ENCODE measurements at regions not wholly inside any gene's neighbourhood (a gene's known extent, or its start where the extent isn't known, plus 50 kb on each side); places are given as distances from the start of the nearest gene placed in this dataset.

- Histone ChIP-seq H3K27me3 (replicated peaks; ENCODE audit: control insufficient read depth, insufficient read depth, low read length) (no peaks in the 10 kb centered on the region), H3K9me3 (ENCODE audit: control insufficient read depth, low read length) (no peaks in the 10 kb centered on the region), H3K4me3 (ENCODE audit: low read length) (no peak overlapping the region), H3K36me3 (ENCODE audit: control insufficient read depth, insufficient read depth, low read length, severe bottlenecking) (no peaks in the 10 kb centered on the region), H3K9ac (ENCODE audit: low read length) (no peak overlapping the region), H3K4me1 (ENCODE audit: control insufficient read depth, insufficient read depth, low read length) (no peaks in the 10 kb centered on the region)
- no peak for DNase-seq (ENCODE audit: low read depth)
Observed at GRCh38 chr11:33521384-33521783, 179.2 kb downstream of the C11orf91 start.

- Histone ChIP-seq H3K4me1 (ENCODE audit: control insufficient read depth, insufficient read depth, low read length) (peaks cover 3% of the 10 kb centered on the region), H3K36me3 (ENCODE audit: control insufficient read depth, insufficient read depth, low read length, severe bottlenecking) (no peaks in the 10 kb centered on the region), H3K9ac (ENCODE audit: low read length) (no peak overlapping the region), H3K4me3 (ENCODE audit: low read length) (no peak overlapping the region), H3K27me3 (replicated peaks; ENCODE audit: control insufficient read depth, insufficient read depth, low read length) (no peaks in the 10 kb centered on the region), H3K9me3 (ENCODE audit: control insufficient read depth, low read length) (no peaks in the 10 kb centered on the region)
- DNase-seq (ENCODE audit: low read depth), result no peak
Observed at GRCh38 chr11:33520112-33520511, 180.5 kb downstream of the C11orf91 start.

GRCh38 chr11:33515347-33515746 is 185.3 kb downstream of the C11orf91 start:
- Histone ChIP-seq H3K9ac (ENCODE audit: low read length) (no peak overlapping the region), H3K27me3 (replicated peaks; ENCODE audit: control insufficient read depth, insufficient read depth, low read length) (no peaks in the 10 kb centered on the region), H3K4me3 (ENCODE audit: low read length) (no peak overlapping the region), H3K36me3 (ENCODE audit: control insufficient read depth, insufficient read depth, low read length, severe bottlenecking) (no peaks in the 10 kb centered on the region), H3K4me1 (ENCODE audit: control insufficient read depth, insufficient read depth, low read length) (peaks cover 3% of the 10 kb centered on the region), H3K9me3 (ENCODE audit: control insufficient read depth, low read length) (no peaks in the 10 kb centered on the region)
- no peak for DNase-seq (ENCODE audit: low read depth)

GRCh38 chr11:33514079-33514925 is 186.3 kb downstream of the C11orf91 start:
- H3K36me3 ChIP-seq (ENCODE audit: control insufficient read depth, insufficient read depth, low read length, severe bottlenecking), result no peaks in the 10 kb centered on the region
- no peak overlapping the region for H3K4me3 ChIP-seq (ENCODE audit: low read length)
- peaks cover 3% of the 10 kb centered on the region for H3K4me1 ChIP-seq (ENCODE audit: control insufficient read depth, insufficient read depth, low read length)
- H3K9ac ChIP-seq (ENCODE audit: low read length), result no peak overlapping the region
- no peaks in the 10 kb centered on the region for H3K9me3 ChIP-seq (ENCODE audit: control insufficient read depth, low read length)
- no peaks in the 10 kb centered on the region for H3K27me3 ChIP-seq (replicated peaks; ENCODE audit: control insufficient read depth, insufficient read depth, low read length)
- no peak for DNase-seq (ENCODE audit: low read depth)

- H3K36me3 ChIP-seq (ENCODE audit: control insufficient read depth, insufficient read depth, low read length, severe bottlenecking), result no peaks in the 10 kb centered on the region
Observed at GRCh38 chr11:33509632-33510031, 191.0 kb downstream of the C11orf91 start.

GRCh38 chr11:33507967-33508366 is 192.7 kb downstream of the C11orf91 start:
- H3K9me3 ChIP-seq (ENCODE audit: control insufficient read depth, low read length), result no peaks in the 10 kb centered on the region
- H3K9ac ChIP-seq (ENCODE audit: low read length), result no peak overlapping the region
- DNase-seq (ENCODE audit: low read depth), result peak; percentile 51
- no peaks in the 10 kb centered on the region for H3K36me3 ChIP-seq (ENCODE audit: control insufficient read depth, insufficient read depth, low read length, severe bottlenecking)
- no peak overlapping the region for H3K4me3 ChIP-seq (ENCODE audit: low read length)
- H3K27me3 ChIP-seq (replicated peaks; ENCODE audit: control insufficient read depth, insufficient read depth, low read length), result no peaks in the 10 kb centered on the region
- H3K4me1 ChIP-seq (ENCODE audit: control insufficient read depth, insufficient read depth, low read length), result no peaks in the 10 kb centered on the region

More at GRCh38 chr11:33509632-33510031, 191.0 kb downstream of the C11orf91 start:
- Histone ChIP-seq H3K9me3 (ENCODE audit: control insufficient read depth, low read length) (no peaks in the 10 kb centered on the region), H3K4me1 (ENCODE audit: control insufficient read depth, insufficient read depth, low read length) (no peaks in the 10 kb centered on the region), H3K27me3 (replicated peaks; ENCODE audit: control insufficient read depth, insufficient read depth, low read length) (no peaks in the 10 kb centered on the region), H3K4me3 (ENCODE audit: low read length) (no peak overlapping the region), H3K9ac (ENCODE audit: low read length) (no peak overlapping the region)
- no peak for DNase-seq (ENCODE audit: low read depth)

GRCh38 chr11:33507356-33507755 is 193.3 kb downstream of the C11orf91 start:
- H3K9ac ChIP-seq (ENCODE audit: low read length), result no peak overlapping the region
- DNase-seq (ENCODE audit: low read depth), result no peak
- no peaks in the 10 kb centered on the region for H3K36me3 ChIP-seq (ENCODE audit: control insufficient read depth, insufficient read depth, low read length, severe bottlenecking)
- no peak overlapping the region for H3K4me3 ChIP-seq (ENCODE audit: low read length)
- H3K9me3 ChIP-seq (ENCODE audit: control insufficient read depth, low read length), result no peaks in the 10 kb centered on the region
- H3K4me1 ChIP-seq (ENCODE audit: control insufficient read depth, insufficient read depth, low read length), result no peaks in the 10 kb centered on the region
- no peaks in the 10 kb centered on the region for H3K27me3 ChIP-seq (replicated peaks; ENCODE audit: control insufficient read depth, insufficient read depth, low read length)

- no peak for DNase-seq (ENCODE audit: low read depth)
- H3K27me3 ChIP-seq (replicated peaks; ENCODE audit: control insufficient read depth, insufficient read depth, low read length), result no peaks in the 10 kb centered on the region
- H3K36me3 ChIP-seq (ENCODE audit: control insufficient read depth, insufficient read depth, low read length, severe bottlenecking), result no peaks in the 10 kb centered on the region
- no peaks in the 10 kb centered on the region for H3K9me3 ChIP-seq (ENCODE audit: control insufficient read depth, low read length)
- H3K9ac ChIP-seq (ENCODE audit: low read length), result no peak overlapping the region
- peaks cover 3% of the 10 kb centered on the region for H3K4me1 ChIP-seq (ENCODE audit: control insufficient read depth, insufficient read depth, low read length)
- H3K4me3 ChIP-seq (ENCODE audit: low read length), result no peak overlapping the region
Observed at GRCh38 chr11:33505093-33505492, 195.5 kb downstream of the C11orf91 start.

- no peaks in the 10 kb centered on the region for H3K9me3 ChIP-seq (ENCODE audit: control insufficient read depth, low read length)
- no peak overlapping the region for H3K9ac ChIP-seq (ENCODE audit: low read length)
- H3K4me3 ChIP-seq (ENCODE audit: low read length), result no peak overlapping the region
- H3K4me1 ChIP-seq (ENCODE audit: control insufficient read depth, insufficient read depth, low read length), result peaks cover 5% of the 10 kb centered on the region
- no peaks in the 10 kb centered on the region for H3K27me3 ChIP-seq (replicated peaks; ENCODE audit: control insufficient read depth, insufficient read depth, low read length)
- no peaks in the 10 kb centered on the region for H3K36me3 ChIP-seq (ENCODE audit: control insufficient read depth, insufficient read depth, low read length, severe bottlenecking)
- DNase-seq (ENCODE audit: low read depth), result peak; percentile 71
Observed at GRCh38 chr11:33500861-33501479, 199.7 kb downstream of the C11orf91 start.

- Histone ChIP-seq H3K4me3 (ENCODE audit: low read length) (no peak overlapping the region), H3K9ac (ENCODE audit: low read length) (no peak overlapping the region), H3K9me3 (ENCODE audit: control insufficient read depth, low read length) (no peaks in the 10 kb centered on the region), H3K27me3 (replicated peaks; ENCODE audit: control insufficient read depth, insufficient read depth, low read length) (no peaks in the 10 kb centered on the region), H3K4me1 (ENCODE audit: control insufficient read depth, insufficient read depth, low read length) (peaks cover 5% of the 10 kb centered on the region), H3K36me3 (ENCODE audit: control insufficient read depth, insufficient read depth, low read length, severe bottlenecking) (no peaks in the 10 kb centered on the region)
- DNase-seq (ENCODE audit: low read depth), result peak; percentile 2
Observed at GRCh38 chr11:33500332-33500731, 200.3 kb downstream of the C11orf91 start.

GRCh38 chr11:33492596-33492995 is 208.0 kb downstream of the C11orf91 start:
- Histone ChIP-seq H3K4me1 (ENCODE audit: control insufficient read depth, insufficient read depth, low read length) (no peaks in the 10 kb centered on the region), H3K9me3 (ENCODE audit: control insufficient read depth, low read length) (no peaks in the 10 kb centered on the region), H3K9ac (ENCODE audit: low read length) (no peak overlapping the region), H3K27me3 (replicated peaks; ENCODE audit: control insufficient read depth, insufficient read depth, low read length) (no peaks in the 10 kb centered on the region), H3K36me3 (ENCODE audit: control insufficient read depth, insufficient read depth, low read length, severe bottlenecking) (no peaks in the 10 kb centered on the region), H3K4me3 (ENCODE audit: low read length) (no peak overlapping the region)
- no peak for DNase-seq (ENCODE audit: low read depth)

All from adipocyte (in vitro differentiated cells).